A673 (cell line): ENCODE measurements at regions not wholly inside any gene's neighbourhood (a gene's known extent, or its start where the extent isn't known, plus 50 kb on each side); places are given as distances from the start of the nearest gene placed in this dataset.

Source experiments
- CTCF ChIP-seq: fragments of 300-800, 200-600 bp; sonication (generic); conservative IDR thresholded peaks from 2 replicates; pipeline ENCODE4 v1.5.1; 2017; ENCODE audit warnings: low read depth, mild to moderate bottlenecking, antibody characterized with exemption, low read length, moderate library complexity, mixed read lengths
- EZH2 ChIP-seq: fragments of 200-600 bp; sonication (generic); IDR thresholded peaks from 2 replicates; pipeline ENCODE4 v1.6.1; 2017; ENCODE audit warnings: borderline replicate concordance, low read depth, mild to moderate bottlenecking, mixed read lengths, antibody characterized with exemption, low read length; ENCODE audit not compliant: poor library complexity, severe bottlenecking

- TF ChIP-seq CTCF (no peak), EZH2 (no peak)
Observed at GRCh38 chr11:93081694-93082093, 112.2 kb downstream of the MTNR1B start.
